HG03064 (cell line): ENCODE measurements at regions not wholly inside any gene's neighbourhood (a gene's known extent, or its start where the extent isn't known, plus 50 kb on each side); places are given as distances from the start of the nearest gene placed in this dataset.
"Not testable (repeated sequence)": the region's sequence is repeated elsewhere in the genome, so short reads cannot be mapped to it uniquely, and the experiment has no call there.

Source experiments
- ATAC-seq: cut with Tn5 transposase; IDR thresholded peaks from one replicate; pipeline ENCODE4 v1.9.1; 2021; ENCODE audit warnings: low read depth; ENCODE audit not compliant: unreplicated experiment

DNA sequence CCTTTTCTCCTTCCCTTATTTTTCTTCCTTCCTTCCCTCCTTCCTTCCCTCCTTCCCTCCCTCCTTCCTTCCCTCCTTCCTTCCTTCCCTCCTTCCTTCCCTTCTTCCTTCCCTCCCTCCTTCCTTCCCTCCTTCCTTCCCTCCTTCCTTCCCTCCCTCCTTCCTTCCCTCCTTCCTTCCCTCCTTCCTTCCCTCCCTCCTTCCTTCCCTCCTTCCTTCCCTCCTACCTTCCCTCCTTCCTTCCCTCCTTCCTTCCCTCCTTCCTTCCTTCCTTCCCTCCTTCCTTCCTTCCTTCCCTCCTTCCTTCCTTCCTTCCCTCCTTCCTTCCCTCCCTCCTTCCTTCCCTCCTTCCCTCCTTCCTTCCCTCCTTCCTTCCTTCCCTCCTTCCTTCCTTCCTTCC, 459.6 kb downstream of the CDH11 start:
- ATAC-seq = not testable (repeated sequence)

DNA sequence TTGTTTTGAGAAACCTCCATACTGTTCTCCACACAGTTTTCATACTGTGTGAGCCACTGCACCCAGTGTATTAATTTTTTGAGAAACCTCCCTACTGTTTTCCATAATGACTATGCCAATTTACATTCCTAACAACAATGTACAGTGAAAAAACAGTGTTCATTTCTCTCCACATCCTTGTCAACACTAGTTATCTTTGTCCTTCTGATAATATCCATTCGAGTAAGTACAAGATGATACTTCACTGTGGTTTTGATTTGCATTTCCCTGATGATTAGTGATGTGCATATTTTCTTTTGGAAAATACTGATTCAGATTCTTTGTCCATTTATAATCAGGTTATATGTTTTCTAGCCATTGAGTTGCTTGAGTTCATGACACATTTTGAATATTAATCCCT, 462.0 kb downstream of the CDH11 start:
- no peak for ATAC-seq

DNA sequence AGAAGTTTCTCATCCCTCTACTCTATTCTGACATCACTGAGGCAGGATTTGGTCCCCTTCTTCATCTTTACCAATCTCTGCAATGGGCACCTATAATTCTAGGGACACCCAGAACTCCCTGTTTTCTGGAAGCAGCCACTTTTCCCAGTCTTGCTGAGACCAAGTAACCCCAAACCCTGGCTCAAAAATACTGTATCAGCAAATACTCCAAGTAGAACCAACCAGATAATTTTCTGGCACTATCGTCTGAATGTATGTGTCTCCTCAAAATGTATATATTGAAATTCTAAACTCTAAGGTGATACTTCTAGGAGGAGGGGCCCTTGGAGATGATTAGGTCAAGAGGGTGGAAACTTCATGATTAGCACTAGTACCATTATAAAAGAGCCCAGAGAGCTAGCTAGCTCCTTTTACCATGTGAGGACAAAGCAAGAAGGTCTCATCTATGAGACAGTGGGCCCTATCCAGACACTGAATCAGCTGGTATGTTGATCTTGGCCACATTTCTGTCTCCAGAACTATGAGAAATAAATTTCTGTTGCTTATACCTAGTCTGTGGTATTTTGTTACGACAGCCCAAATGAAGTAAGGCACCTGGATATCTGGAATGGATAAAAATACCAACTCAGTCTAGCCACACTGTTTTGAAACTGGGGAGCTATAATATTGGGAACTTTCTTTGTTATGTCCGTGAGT, 464.4 kb downstream of the CDH11 start:
- ATAC-seq = no peak

DNA sequence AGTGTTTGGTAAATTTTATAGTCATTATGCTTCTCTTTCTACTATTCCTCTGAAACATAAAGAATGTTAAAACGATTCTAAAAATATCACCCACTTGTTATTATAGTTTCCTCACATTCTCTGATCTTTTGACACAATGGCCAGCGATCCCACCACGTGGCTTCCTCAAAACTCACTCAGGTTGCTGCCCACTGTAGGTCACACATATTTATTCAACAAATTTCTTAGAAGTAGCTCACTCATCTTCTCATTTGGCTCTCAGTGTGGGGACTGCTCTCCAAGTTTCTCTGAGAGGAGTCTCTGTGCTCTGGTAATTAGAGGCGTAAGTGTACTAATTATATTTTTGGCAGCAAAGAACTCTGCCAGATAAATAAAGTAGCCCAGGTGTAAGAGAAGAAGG, 465.4 kb downstream of the CDH11 start:
- no peak for ATAC-seq

DNA sequence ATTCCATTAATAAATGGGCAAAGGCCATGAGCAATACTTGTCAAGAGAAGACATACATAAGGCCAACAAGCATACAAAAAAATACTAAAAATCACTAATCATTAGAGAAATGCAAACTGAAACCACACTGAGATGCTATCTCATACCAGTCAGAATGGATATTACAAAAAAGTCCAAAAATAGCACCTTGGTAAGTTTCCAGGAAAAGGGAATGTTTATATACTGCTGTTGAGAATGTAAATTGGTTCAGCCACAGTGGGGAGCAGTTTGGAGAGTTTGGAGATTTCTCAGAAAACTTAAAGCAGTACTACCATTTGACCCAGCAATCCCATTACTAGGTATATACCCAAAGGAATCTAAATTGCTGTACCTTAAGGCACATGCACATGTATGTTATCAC, 467.7 kb downstream of the CDH11 start:
- no peak for ATAC-seq

DNA sequence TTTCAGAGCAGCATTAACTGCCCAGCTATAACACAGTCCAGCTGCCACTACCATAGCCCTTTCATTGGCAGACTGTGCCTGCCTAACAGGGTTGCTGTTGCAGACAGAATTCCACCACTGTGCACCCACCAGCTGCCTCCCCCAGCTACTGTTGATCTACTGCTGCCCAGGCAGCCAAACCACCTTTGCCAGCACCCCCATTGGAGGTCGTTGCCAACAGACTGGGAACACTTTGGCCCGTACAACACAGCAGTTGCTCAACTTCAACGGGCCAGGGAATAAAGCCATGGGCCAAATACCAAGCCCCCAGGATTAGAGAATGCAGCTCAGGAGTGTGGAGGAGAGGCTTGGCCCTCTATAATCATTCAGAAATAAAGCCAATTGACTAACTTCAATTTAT, 473.6 kb downstream of the CDH11 start:
- ATAC-seq = no peak

DNA sequence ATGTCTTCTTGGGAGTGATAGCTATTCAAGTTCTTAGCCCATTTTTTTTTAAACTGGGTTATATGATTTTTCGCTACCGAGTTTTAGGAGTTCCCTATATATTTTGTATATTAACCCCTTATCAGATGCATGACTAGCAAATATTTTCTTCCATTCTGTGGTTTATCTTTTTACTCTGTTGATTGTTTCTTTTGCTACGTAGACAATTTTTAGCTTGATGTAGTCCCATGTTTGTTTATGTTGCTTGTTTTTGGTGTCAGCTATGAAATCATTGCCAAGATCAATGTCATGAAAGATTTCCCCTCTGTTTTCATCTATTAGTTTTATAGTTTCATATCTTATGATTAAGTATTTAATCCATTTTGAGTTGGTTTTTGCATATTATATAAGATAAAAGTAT, 480.5 kb downstream of the CDH11 start:
- no peak for ATAC-seq

DNA sequence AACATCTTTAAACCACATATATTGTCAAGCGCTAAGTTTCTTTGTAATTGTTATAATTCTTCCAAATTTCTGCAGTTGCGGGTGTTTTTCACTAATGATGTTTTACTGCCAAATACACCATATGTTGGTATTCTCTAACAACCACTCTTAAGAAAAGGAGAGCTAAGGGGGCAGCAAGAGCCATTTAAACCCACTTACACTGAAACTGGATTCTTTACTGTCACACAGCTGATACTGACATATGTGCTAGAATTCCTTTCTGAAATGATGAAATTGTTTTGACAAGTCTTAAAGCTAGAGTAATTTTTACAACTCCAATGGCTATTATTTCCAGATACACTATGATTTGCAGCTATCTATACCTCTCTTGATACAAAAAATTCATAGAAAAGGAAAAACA, 483.1 kb downstream of the CDH11 start:
- no peak for ATAC-seq

DNA sequence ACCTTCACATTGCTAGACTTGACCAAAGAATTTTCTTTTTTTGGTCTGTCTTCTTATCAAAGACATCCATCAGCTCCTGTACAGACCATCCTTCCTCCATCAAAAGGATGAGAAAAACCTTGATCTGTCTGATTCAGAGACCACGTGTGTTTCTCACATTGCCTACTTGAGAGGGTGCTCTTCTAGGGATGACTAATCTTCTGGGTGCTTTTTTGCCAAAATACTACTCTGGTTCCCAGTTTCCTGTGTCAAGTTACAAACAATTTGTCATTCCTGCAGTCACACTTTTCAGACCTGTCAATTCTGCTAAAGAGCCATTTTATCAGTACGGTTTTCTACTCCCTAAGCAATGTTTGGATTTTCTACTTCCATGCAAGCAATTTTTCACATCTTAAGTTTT, 492.2 kb downstream of the CDH11 start:
- no peak for ATAC-seq

DNA sequence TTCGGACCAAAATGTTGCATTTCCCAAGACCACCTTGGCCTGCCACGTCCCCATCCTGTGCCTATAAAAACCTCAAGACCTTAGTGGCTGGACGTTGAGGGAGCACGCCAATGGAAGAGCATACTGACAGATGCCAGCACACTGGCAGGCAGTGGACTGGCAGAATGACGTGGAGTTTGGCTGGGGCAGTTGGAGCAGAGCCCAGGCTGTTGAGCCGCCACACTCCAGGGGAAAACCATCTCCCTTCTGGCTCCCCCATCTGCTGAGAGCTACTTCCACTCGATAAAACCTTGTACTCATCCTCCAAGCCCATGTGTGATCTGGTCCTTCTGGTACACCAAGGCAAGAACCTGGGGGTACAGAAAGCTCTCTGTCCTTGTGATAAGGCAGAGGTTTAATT, 494.1 kb downstream of the CDH11 start:
- no peak for ATAC-seq

DNA sequence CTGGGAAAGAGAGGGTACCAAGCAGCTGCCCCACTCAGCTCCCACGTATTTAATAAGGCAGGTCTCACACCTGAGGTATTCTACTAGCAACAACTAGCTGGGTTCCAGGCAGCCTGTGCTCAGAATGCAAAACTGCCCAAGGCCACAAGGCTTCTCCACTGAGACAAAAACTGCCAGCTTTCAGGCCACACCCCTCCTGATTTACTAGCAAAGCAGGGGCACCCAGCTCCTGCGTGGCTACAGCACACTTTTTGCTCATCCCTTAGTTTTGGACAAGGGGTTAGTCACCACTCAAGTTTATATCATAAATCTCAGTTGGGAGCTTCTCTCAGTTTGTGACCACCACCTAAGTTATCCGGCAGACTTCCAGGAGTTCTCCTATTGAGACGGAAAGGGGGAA, 494.6 kb downstream of the CDH11 start:
- no peak for ATAC-seq

DNA sequence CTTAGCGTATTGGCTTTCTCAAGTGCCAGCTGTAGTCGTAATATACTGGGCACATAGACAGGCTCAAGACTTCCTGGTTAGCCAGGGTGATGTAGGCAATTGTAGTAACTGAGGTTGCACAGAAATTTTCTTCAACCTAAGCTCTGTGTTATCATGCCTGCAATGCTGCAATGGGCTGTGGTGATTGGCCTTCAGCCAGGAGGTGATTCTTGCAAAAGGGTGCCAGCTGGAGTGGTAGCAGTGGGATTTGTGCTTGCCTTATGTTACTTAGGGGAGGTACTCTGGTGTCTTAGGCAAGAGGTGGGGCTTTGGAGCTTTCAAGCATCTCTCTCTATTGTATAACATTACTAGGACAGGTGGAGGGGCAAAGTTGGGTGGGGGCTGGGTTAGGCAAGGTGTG, 495.1 kb downstream of the CDH11 start:
- no peak for ATAC-seq

DNA sequence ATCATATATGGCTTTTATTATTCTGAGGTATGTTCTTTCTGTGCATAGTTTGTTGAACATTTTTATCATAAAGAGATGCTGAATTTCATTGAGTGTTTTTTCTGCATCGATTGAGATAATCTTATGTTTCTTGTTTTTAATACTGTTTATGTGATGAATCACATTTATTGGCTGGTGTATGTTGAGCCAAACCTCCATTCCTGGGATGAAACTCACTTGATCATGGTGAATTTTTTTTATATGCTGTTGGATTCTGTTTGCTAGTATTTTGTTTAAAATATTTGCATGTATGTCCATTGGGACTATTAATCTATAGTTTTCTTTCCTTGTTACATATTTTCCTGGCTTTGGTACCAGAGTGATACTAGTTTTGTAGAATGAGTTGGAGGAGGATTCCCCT, 500.2 kb downstream of the CDH11 start:
- no peak for ATAC-seq

DNA sequence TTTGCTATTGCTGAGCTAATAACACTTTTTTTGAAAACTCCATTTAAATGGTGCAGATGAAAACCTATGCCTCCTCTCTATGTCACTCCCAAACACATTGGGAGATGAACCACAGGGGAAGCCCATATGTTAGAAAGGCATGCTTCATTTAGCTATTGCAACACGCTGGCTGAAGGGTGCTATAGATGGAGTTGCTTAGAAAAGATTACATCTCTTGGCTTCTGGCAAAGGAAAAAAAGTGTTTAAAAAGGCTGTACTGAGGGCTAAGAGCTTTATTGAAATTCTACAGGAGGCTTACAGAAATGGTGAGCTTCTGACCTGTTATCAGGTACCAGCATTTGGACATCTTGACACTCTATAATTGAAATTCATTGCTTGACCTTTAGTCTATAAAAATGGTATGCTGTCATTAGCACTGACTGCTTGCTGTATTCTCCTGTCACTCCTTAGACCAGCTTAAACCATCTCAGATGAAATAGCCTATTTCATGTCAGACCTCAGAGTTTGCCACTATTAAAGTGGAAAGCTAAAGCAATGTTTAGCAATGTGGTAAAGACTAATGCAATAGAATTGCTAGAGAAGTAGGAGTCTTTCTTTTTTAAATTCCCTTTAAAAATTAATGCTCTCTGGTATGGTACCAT, 503.9 kb downstream of the CDH11 start:
- ATAC-seq = no peak

DNA sequence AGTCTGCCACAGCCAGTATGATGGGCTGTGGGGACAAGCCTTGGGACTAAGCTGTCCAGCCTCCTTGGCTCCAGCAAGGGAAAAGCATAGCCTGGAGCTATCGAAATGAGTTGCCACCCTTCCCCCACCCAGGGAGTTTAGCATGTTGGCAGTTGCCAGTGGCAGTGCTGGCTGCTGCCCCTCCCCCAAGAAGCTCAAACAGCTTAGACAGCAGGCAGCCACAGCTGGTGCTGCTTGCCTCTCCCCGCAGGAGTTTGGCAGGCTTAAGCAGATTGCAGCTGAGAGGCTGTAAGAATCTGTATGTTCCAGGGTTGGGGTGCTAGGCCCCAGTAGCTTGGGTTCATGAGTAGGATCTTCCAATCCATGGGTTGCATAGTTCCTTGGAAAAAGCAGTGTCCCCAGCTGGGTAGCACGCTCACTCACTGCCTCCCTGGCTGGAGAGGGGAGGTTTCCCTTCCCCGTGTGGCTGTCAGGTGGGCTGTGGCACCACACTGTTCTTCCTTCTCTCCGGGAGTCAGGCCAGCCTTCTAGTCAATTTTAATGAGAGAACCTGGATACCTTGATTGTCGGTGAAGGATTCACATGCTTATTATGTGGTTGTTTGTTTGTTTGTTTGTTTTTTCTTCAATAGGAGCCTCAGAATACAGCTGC, 506.1 kb downstream of the CDH11 start:
- no peak for ATAC-seq

DNA sequence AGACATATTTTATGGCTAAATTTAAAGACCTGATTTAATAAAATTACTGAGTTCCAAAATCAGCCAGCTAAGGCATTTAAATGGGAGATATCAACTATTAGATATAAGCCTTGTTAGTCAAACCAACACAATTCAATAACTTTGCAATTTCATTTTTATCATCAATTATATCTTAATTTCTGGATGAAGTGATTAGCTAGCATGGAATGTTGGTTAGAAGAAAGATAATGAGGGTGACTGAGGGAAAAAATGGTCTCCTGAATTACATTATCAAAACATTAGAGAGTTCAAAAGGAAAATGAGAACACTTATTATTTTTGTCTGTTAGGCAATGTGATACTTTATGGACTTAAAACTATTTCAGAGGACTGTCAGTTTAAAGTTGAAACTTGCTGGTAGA, 525.7 kb downstream of the CDH11 start:
- ATAC-seq = no peak

DNA sequence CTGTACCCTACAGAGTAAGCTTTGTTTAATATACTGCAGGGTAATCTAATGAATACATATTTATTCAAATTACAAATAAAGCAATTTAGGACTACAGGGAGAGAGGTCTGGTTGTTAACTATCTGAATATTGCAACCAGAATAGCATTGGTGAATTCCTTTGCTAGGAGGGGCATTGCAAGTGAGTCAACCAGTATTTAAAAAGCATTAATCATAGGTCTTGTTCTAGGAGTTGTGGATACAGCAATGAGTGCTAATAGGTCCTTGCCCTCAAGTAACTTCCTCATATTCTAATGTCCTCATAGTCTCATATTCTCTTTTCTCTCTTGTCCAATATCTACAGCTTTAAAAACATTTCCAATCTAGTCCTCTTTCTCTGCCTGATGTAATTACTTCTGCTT, 531.4 kb downstream of the CDH11 start:
- ATAC-seq = no peak

DNA sequence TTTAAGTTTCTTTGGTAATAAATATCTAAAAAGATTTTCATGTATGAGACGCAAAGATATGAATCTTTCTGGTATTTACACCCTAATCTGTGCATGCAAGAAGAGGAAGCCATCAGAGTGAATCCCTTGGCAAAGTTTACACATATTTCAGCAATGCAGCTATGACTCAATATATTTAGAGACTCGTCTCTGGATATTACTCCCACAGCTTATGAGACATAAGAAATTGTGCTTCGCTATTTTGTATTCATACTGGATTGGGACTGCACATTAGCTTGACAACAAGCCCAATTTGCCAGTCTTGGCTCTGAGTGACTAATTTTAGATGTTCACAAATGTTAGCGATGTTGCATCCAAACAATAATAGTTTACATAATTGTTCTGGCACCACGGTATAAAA, 532.0 kb downstream of the CDH11 start:
- ATAC-seq = no peak

DNA sequence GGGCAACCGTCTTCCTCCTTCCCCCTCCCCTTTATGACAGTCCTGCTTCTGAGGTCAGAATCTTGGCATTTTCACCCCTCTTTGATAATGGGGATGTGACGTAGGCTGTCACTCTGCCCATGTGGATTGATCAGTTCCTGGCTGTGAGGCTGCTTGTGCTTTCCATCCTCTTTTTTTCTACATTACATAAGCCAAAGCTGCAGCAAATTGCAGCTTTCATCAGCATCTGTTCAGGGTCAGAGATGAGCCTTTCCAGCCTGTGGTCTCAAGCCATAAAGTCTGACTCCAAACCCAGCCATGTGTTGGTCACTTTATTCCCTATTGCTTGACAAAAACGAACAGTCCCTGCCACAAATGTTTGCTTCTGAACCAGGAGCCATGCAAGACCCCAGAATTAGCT, 535.1 kb downstream of the CDH11 start:
- no peak for ATAC-seq

DNA sequence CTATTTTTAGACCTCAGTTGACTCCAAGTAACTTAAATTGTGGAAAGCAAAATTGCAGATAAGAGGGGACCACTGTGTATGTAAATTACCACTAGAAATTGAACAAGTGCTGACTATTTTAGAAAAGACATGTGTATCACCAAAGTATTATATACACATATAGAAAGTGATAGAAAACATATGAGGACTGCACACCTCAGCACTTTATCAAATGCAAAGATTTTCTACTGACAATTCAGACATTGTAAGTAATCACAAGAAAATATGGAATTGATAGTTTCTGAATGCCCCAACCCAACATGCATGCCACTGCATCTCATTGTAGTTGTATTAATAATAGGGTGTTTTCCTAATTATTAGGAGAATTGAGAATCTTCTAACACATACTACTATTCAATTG, 536.5 kb downstream of the CDH11 start:
- no peak for ATAC-seq

DNA sequence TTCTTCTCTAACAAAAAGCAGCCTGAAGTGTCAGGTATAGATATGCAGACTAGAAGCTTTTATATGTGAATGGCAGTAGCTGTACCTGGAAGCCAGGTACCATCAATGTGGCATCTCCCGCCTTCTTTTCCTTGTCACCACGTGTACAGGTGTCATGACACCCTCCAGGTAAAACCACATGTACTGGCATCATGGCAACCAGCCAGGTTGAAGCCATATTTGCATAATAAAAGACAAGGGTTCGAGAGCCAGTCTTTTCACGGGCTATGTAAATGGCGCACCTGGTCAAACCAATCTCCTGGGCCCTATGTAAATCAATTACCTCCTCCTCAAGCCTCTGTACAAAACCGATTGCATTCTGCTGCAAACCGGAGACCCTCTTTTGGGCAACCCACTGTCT, 541.3 kb downstream of the CDH11 start:
- no peak for ATAC-seq

DNA sequence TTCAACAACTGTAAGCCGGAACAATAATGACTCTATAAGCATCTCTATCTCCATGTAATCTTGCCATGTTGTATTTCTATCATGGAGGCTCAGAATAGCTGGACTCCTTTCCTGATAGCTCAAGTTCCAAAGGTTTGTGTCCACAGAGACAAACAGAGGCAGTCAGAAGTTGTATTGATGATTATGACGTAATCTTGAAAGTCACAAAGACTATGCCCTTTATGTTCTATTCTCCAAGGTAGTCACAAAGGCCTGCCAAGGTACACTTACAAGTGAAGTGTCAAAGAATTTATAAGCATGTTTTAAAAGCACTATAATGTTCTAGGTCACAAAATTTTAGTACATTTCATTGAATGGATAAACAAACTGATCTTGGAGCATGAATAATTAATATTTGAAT, 542.2 kb downstream of the CDH11 start:
- no peak for ATAC-seq
